Fibroblast of skin of left biceps (primary cell): ENCODE measurements at regions not wholly inside any gene's neighbourhood (a gene's known extent, or its start where the extent isn't known, plus 50 kb on each side); places are given as distances from the start of the nearest gene placed in this dataset.

Experiments
- DNase-seq, 2 experiments: peaks; one replicate each; pipeline ENCODE4 v3.0.0-alpha.2; 2013; ENCODE audit warnings: low read depth in 2 of 2

DNA sequence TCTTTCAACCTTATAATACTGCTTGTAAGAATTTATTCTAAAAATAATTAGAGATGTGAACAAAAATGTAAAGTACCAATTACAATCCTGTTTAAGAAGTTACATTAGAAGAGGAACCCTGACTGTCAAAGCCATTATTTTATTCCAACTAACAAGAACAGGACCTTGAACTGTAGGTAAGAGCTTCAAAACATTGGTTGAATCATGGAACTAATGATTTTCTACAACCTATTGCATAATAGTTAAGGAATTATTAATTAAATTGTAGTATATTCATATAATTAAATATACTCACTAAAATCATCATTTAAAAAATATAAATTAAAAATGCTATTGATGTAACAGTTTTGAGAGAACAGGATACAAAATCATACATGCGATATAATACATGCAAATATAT lies 649.4 kb upstream of the KIRREL3 start:
- no peak for DNase-seq

DNA sequence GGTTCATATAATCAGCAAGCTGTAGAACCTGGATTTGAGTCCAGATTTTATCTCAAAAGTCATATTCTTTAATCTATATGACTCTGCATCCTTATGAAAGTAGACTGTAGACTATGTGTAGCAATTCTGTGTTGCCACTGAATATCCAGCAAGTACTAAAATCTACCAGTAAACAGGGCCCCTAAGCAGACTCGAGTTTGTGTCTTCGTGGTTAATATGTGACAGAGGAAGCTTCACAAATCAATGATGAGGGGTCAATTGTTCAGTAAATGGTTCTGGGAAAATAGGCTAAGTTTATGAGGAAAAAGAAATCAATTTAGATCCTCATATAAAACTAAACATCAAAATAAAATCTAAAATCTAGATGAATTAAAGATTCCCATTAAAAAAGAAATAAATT lies 648.5 kb upstream of the KIRREL3 start:
- DNase-seq = no peak

DNA sequence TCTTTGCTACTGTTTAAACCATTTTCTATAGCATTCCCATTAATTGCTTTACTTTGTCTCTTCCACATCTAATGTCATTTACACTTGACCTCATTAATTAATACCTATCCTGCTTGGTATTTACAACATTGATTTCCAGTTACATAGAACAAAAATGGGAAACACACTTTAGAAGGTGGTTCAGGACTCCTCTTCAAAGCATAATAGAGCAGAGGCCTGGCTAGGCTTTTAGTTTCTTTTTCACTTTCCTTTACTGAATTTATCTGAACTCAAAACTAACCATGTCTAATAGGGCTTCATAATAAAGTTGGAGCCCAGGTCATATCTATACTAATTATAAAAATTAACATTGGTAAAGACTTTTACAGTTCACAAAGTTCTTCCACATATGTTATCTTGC lies 648.0 kb upstream of the KIRREL3 start:
- no peak for DNase-seq

DNA sequence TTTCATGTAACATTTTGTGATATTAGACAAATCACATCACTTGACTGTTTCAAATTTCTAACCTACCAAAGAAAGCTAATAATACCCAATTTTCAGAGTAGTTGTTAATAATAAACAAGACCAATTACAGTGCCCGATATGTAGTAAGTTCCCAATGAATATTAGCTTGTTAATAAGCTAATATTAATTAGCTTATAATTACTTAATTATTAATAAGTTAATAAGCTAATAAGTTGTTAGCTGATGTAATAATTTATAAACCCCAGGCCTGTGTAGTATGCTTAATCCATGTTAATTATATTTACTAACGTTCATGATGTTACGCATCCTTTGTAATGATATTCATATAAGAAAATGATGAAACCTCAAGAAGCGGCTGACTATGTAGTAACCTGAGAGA lies 643.8 kb upstream of the KIRREL3 start:
- DNase-seq = no peak

DNA sequence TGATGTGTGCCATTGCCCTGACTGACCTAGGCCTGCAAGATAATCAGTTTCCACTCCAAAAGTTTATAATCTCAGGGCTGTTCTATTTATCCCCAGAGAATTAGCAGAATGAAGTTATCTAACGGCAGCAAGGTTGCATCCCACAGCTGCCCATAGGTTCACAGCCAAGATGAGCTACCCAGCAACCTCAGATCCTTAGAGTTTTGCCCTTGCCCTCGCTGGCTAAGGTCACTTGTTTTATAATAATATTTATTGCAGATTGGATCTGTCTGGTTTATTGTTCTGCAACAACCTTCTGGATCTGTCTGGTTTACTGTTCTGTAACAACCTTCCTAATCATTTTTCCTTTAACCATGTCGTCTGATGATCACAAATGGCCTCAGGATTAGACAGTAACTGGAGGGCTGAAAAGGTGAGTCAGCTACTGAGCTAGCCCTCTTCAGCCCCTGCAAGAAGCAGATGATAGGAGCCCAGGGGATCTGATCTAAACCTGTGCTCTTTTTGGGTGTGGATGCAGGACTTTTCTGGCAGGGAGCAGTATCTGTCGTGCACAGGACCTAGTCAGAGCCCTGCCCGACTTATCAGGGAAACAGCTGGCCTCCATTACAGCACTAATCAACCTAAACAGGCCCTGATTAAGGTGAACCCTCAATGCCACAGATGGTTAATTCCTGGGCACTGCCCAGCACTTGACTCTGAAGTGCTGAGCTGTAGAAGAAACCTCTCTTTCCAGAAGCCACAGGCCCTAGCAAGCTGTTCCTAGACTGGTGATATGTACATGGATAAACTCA lies 642.9 kb upstream of the KIRREL3 start:
- DNase-seq = no peak

DNA sequence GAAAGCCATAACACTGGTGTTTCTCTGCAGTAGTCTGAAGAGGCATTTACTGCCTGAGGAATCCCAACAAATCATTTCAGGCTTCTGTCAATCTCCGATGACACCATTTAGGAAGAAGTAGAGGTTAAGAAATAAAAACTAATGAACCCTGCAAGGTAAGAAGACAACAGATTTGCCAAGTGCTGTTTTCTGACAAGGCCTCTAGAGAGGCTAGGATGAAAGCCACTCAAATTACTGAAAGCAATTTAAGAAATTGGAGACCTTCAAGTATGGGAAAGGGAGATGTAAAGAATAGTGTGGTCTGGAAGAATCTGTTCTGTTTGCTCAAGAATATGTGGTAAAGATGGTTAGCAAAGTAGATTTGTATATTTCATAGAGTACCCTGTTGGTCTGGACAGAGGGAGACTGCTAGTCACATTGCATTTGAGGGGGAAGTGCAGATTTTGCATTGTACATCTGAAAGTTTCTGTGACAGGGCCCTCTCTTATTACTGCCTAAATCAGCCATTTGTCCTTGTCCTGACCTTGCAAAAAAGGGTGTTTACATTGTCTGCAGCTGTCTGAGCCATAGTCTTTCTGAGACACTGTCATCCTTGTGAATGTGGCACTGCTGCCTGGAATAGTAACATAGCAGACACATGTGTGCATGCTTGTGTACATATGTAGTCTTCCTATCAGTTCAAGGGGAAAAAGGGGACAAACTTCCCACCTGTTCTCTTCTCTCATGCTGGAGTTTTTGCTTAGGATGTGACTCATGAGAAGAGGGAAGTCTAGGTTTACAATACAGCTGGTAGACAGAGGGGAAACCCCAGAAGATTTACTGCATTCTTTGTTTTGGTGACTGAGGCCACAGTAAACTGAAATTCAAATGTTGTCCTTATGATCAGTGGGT lies 640.2 kb upstream of the KIRREL3 start:
- DNase-seq = no peak

DNA sequence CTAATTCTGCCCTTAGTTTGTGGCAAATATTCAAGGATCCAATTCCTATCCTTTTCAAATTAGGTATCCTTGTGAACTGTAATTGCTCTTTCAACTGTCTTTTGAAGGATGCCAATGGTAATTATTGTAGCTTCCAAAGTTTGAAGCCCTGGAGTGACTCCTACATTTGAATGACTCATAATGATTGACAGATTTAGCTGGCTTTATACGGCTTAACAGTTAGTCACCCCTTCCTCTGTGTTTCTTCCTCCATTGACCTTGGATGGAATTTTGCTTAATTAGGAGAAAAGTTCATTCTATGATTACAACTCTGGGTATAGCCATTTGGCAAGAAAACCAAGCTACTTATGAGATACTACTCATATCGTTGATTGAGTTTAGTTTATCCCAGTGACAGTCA lies 639.3 kb upstream of the KIRREL3 start:
- DNase-seq = no peak

DNA sequence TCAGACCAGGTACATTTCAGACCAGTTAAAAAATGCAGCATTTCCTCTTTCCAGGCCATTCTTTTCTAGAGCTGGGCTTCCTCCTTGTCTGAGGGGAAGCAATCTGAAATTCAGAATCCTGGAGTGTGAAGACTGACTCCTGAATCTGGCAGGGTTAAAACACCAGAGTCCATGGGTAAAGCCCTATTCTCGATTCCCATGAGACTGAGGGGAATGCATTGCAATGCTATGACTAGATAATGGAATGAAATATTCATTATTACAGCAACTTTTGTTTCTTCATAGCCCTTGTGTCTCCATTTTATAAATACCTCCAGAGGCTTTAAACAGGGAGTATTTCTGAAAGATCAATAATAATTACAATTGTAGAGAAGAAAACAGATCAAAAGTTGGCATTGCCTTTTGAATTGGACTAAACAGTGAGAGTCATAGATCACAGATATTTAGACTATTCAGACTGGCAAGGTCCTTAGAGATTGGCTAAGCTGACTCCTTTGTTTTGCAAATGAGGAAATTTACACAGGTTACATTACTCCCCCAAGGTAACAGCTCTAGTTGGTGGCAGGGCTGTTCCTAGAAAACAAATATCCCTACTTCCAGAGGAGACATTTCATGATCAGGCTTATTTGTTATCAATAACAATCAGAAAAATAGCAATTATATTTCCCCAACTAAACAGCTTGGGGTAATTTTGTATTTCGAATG lies 632.6 kb upstream of the KIRREL3 start:
- DNase-seq = no peak

DNA sequence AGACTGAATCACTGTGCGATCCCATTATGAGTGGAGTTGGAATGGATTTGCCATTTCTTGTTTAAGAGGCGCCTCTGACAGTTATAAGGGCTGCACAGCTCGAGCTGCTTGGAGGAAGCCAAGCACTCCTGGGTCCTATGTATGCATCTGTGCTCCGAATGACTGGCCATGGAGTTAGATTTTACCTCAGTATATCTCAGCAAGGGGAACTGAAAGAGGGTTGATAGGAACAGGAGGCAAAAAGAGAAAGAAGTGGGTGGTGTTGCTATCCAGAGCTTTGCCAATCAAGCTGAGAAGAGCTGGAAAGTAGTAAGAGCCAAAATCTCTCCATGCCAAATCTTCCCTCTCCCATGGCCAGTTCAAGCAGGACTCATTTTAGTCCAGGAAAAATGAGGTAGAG lies 632.0 kb upstream of the KIRREL3 start:
- DNase-seq = no peak

DNA sequence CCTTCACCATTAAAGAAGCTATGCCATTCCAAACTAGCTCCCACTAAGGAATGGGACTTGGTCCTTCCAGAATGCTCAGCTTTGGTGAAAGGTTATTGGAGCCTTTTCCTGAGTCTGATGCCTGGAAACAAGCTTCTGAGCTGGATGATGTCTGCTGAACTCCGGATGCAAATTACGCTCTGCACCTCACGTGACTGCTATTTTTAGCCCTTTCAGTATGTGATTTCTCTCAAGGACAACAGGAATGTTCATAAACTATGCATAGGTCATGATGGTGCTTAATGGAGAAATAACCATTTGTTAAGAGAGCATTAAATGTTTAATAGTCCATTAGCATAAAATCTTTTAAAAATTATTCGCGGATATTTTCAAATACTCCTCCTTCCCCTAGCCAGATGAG lies 631.4 kb upstream of the KIRREL3 start:
- no peak for DNase-seq

DNA sequence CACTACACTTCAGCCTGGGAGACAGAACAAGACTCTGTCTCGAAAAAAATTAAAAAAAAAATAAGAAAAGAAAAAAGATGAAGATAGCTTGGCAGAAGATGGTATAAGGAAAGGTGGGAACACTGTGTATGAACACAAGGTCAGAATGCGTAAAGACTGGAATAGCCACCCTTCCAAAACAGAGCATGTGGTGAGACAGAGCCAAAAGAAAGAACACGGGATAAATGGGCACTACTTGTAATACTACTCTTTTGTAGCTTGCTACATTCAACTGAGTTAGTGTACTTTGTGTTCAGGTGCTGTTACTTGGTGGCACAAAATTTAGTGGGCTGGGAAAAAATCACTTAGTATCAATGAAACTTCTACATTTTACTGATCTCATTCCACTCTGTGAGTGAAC lies 628.6 kb upstream of the KIRREL3 start:
- DNase-seq = no peak

DNA sequence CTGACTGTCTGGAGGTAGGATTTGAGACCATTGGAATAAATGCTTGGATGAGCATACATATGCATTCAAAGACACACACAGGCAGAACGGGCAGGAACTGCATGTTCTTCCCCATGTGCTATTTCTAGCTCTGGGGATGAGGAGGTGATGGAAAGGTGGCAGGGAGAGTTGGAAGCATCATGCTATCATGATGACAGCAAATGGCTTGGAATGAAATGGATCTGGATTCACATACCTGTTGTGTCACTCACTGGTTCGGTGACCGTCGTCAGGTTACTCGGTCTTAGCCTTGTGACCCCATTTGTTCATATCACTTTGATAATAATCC lies 627.9 kb upstream of the KIRREL3 start:
- DNase-seq = no peak

DNA sequence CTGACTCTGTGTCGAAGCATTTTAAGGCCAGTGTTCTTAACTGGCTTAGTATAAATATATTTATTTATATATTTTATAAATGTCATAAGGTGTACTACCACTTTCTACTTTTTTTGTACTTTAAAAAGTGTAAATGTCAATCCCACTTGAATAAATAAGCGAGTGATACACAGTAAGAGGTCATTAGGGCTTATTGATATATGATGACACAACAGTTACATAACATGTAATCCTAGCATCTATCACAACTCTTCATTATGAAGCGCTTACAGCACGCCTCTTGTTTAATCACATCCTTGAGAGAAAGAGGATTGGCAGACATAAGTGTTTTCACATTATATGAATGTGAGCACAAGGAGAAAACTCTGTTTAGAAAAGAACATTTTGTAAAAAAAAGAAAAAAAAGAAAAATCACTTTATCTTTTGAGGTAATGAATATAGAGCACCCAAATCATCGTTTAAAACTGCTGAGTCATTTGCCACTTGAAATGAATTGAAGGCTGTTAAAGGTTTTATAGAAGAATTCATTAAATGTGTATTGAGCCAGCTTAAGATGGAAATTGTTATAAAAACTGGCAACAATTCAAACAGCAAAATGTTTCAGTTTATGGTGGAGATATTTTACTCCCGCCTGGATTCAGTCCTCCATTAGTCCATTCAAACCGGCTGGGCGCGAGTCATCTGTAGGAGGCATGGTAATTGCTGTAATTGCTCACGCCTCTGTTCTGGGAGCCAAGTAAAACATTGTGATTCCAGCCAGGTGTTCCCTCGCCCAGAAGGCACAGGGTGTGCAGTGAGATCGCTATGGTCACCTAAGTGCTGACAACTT lies 627.3 kb upstream of the KIRREL3 start:
- DNase-seq = no peak

DNA sequence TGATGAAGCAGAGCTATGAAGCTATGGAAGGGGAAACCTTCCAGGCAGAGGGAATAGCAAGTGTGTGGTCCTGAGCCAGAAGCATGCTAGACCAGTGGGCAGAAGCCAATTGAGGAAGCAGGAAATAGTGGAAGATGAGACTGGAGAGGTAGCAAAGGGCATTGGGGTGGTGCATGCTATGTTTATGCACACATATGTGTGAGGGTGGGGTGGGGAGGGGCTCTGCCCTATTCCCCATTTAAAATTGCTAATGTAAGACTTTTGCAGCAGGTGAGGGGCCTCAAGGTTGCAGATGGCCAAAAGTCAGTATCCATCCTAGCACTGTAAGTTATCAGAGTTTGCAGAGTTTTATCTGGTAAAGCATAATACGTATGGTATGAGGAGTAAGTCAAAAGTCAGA lies 626.6 kb upstream of the KIRREL3 start:
- DNase-seq = no peak

DNA sequence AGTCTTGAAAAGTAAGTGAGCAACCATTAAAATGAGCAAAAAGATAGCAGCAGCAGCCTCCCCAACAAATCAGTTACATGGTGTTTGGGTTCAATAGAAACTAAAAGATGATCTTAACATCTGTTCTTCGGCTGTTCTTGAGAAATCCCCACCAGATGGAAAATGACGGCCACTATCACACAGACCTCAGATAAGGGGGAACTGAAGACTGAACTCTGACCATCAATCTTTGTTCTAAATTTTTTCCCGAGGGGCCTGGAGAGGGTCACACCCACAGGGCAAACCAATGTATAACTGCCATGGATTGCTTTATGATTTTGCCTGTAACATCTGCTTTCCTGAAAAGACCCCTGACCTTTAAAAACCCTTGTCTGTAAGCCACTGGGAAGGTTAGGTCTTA lies 624.8 kb upstream of the KIRREL3 start:
- DNase-seq = no peak

DNA sequence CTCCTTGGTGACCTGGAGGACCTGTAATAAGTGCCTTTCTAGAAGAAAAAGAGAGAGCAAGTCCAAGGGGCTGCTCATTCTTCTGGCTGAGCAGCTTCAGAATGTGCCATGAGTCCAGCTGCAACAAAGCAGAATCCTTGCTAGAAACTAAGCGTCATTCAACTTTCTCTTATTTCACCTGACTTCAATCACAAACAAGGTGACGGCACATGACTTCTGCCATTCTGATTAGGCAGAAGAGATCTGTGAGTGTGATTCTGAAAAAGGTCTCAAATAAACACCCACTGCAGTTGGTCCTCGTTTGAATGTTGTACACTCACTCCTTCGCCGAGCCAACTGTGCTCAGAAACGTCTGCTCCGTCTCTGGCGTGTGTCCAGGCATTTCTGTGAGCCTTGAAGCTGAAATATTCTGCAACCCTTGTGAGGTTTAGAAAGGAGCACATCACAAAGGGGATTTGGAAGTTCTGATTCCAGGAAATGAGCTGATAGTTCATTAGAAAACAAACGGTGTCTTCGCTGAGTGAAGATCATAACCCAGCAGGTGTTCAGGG lies 623.8 kb upstream of the KIRREL3 start:
- no peak for DNase-seq

DNA sequence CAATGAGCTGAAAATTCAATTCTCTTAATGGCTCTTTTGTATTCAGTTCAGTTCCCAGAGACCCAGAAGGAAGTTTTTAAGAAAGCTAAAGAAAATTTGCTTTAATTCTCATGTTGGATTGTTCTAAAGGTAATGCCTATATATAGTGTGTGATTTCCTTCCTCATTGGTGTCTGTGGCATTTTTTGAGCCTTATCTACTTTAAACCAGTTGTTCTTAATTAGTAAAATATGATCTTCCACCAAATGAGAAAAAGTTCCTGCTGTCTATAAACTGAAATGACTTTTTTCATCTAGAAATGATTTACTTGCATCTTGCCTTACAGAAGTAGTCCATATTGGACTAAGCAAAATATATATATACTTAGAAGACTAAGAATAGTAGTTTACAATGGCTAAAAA lies 622.1 kb upstream of the KIRREL3 start:
- no peak for DNase-seq

DNA sequence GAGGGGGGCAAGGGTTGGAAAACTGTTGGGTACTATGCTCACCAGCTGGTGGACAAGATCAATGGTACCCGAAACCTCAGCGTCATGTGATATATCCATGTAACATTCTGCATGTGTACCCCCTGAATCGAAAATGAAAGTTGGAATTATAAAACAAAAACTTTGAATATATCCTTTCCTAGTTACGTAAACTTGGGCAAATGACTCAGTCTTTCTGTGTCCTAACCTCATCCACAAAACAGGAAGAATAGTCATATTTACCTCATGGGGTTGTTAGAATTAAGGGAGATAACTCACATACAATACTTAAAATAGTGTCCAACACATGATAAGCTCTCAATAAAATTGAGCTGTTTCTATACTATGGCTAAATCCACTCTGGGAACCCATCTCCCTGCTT lies 620.1 kb upstream of the KIRREL3 start:
- no peak for DNase-seq

DNA sequence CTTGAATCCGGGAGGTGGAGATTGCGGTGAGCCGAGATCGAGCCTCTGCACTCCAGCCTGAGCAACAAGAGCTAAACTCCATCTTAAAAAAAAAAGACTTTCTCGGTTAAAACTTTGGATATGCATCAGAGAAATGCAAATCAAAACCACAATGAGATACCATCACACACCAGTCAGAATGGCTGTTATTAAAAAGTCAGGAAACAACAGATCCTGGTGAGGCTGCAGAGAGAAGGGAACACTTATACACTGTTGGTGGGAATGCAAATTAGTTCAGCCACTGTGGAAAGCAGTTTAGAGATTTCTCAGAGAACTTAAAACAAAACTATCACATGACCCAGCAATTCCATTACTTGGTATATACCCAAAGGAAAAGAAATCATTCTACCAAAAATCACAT lies 619.4 kb upstream of the KIRREL3 start:
- no peak for DNase-seq

DNA sequence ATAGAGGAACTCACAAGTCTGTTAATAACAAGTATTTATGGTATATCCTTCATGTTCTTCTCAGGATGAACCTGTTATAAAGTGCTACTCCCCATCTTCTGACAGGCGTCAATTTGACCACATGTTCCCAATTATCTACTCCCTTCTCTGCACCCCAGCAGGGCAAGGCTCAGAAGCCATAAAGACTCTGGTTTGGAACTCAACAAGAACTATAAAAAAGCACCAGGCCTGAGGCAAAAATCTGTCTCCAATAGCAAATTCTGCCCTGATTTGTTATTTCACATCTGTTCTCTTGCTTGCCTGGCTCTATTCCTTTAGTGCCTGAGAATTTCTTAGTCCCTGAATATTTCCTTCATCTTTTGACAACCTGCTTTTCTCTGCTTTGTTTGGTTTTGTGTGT lies 618.2 kb upstream of the KIRREL3 start:
- DNase-seq = no peak

DNA sequence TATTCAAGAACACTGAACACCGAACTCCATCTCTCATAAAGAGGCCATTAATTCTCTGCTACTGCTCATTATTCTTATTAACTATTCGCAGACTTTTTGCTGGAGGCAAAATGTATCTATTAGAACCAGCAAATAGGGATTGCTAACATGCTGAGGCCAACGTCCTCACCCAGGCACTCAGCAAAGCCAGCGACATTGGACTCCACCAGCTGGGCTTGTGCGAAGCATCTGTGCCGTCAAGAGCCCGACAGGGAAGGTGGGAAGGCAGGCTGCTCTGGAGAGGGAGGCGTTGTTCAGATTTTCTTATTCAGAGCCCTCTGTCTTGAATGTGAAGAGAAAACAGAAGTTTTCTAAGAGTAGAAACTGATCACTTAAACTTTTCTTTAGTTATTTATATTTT lies 615.6 kb upstream of the KIRREL3 start:
- DNase-seq = no peak

DNA sequence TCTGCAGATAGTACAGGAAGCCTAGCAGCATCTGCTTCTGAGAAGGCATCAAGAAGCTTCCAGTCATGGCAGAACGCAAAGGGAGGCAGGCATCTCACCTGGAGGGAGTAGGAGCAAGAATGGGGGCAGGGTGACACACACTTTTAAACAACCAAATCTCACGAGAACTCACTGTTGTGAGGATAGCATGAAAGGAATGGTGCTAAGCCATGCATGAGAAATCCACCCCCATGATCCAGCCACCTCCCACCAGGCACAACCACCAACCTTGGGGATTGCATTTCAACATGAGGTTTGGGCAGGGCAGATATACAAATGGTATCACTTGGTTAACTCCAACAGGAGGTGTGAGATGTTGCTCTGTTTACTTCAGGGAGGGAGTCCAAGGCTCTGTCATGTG lies 612.0 kb upstream of the KIRREL3 start:
- no peak for DNase-seq
